Neural cell (in vitro differentiated cells): ENCODE measurements at regions not wholly inside any gene's neighbourhood (a gene's known extent, or its start where the extent isn't known, plus 50 kb on each side); places are given as distances from the start of the nearest gene placed in this dataset.

Experiments used
- CTCF ChIP-seq: fragments of 450-650 bp; IDR thresholded peaks from 2 replicates; pipeline ENCODE4 v1.5.1; 2014; ENCODE audit warnings: antibody characterized with exemption, mild to moderate bottlenecking, moderate library complexity; ENCODE audit not compliant: poor library complexity, severe bottlenecking
- MXI1 ChIP-seq: fragments of 450-650 bp; conservative IDR thresholded peaks from 2 replicates; pipeline ENCODE4 v1.6.1; 2014; ENCODE audit warnings: antibody characterized with exemption, mild to moderate bottlenecking; ENCODE audit not compliant: poor library complexity, severe bottlenecking

- no peak for TF ChIP-seq CTCF
- no peak for TF ChIP-seq MXI1
These were observed 162.7 kb downstream of the ANKRD60 start for GRCh38 chr20:58065508-58066361.
